Neural cell (in vitro differentiated cells): ENCODE measurements at regions not wholly inside any gene's neighbourhood (a gene's known extent, or its start where the extent isn't known, plus 50 kb on each side); places are given as distances from the start of the nearest gene placed in this dataset.

Experiments
- H2AFZ ChIP-seq: fragments of 200-600, 300-800 bp; sonication (generic), shearing (Covaris generic); 2 replicates; pipeline ENCODE4 v1.6.0; 2014; ENCODE audit warnings: low read depth, mild to moderate bottlenecking, antibody characterized with exemption, low read length, moderate library complexity
- H3F3A ChIP-seq: fragments of 200-600 bp; shearing (Covaris generic); 2 replicates; pipeline ENCODE4 v1.6.1; 2016; ENCODE audit warnings: mild to moderate bottlenecking, moderate library complexity, mixed read lengths, antibody characterized with exemption, low read length; ENCODE audit not compliant: insufficient read depth, poor library complexity, severe bottlenecking
- H3K27ac ChIP-seq: fragments of 200-600, 300-800 bp; sonication (generic), shearing (Covaris generic); 2 replicates; pipeline ENCODE4 v1.5.1; 2014; ENCODE audit warnings: mild to moderate bottlenecking, low read length, moderate library complexity
- H3K27me3 ChIP-seq: fragments of 300-800, 200-600 bp; sonication (generic), shearing (Covaris generic); 2 replicates; pipeline ENCODE4 v1.6.0; 2014; ENCODE audit warnings: mild to moderate bottlenecking, low read depth, low read length, moderate library complexity; ENCODE audit not compliant: insufficient read depth
- H3K36me3 ChIP-seq: fragments of 300-800, 200-600 bp; sonication (generic), shearing (Covaris generic); 2 replicates; pipeline ENCODE4 v1.5.1; 2014; ENCODE audit warnings: mild to moderate bottlenecking, antibody characterized with exemption, low read length, moderate library complexity; ENCODE audit not compliant: insufficient read depth
- H3K4me2 ChIP-seq: fragments of 300-800, 200-600 bp; sonication (generic), shearing (Covaris generic); 2 replicates; pipeline ENCODE4 v1.6.0; 2014; ENCODE audit warnings: mild to moderate bottlenecking, low read length
- H3K4me3 ChIP-seq: fragments of 300-800, 200-600 bp; sonication (generic), shearing (Covaris generic); 2 replicates; pipeline ENCODE4 v1.5.1; 2014; ENCODE audit warnings: mild to moderate bottlenecking, low read length, moderate library complexity
- H3K79me2 ChIP-seq: fragments of 200-600 bp; shearing (Covaris generic); replicated peaks from 2 replicates; pipeline ENCODE4 v1.6.0; 2014; ENCODE audit warnings: mild to moderate bottlenecking, low read length, moderate library complexity; ENCODE audit not compliant: insufficient read depth
- H3K9ac ChIP-seq: fragments of 300-800, 200-600 bp; sonication (generic), shearing (Covaris generic); 2 replicates; pipeline ENCODE4 v1.6.1; 2016; ENCODE audit warnings: mild to moderate bottlenecking, low read length, mixed read lengths
- H3K9me2 ChIP-seq: fragments of 200-600 bp; shearing (Covaris generic); 2 replicates; pipeline ENCODE4 v1.6.1; 2016; ENCODE audit warnings: mild to moderate bottlenecking, low read length, mixed read lengths; ENCODE audit not compliant: insufficient read depth
- H3K9me3 ChIP-seq: fragments of 200-600, 300-800 bp; sonication (generic), shearing (Covaris generic); 2 replicates; pipeline ENCODE4 v1.6.1; 2016; ENCODE audit warnings: mild to moderate bottlenecking, mixed run types, low read length, moderate library complexity, mixed read lengths
- H4K20me1 ChIP-seq: fragments of 200-600 bp; shearing (Covaris generic); 2 replicates; pipeline ENCODE4 v1.6.1; 2016; ENCODE audit warnings: mild to moderate bottlenecking, mixed run types; ENCODE audit not compliant: insufficient read depth
- EP300 ChIP-seq: fragments of 450-650 bp; conservative IDR thresholded peaks from 2 replicates; pipeline ENCODE4 v1.6.1; 2014; ENCODE audit warnings: antibody characterized with exemption, mild to moderate bottlenecking, moderate library complexity; ENCODE audit not compliant: poor library complexity, severe bottlenecking
- EZH2 ChIP-seq: fragments of 200-600, 300-800 bp; shearing (Covaris generic), sonication (generic); IDR thresholded peaks from 2 replicates; pipeline ENCODE4 v1.6.1; 2014; ENCODE audit warnings: antibody characterized with exemption, low read length, borderline replicate concordance, mild to moderate bottlenecking; ENCODE audit not compliant: insufficient read depth, poor library complexity, severe bottlenecking
- MXI1 ChIP-seq: fragments of 450-650 bp; conservative IDR thresholded peaks from 2 replicates; pipeline ENCODE4 v1.6.1; 2014; ENCODE audit warnings: antibody characterized with exemption, mild to moderate bottlenecking; ENCODE audit not compliant: poor library complexity, severe bottlenecking
- POLR2AphosphoS5 ChIP-seq: IDR thresholded peaks from 2 replicates; pipeline ENCODE4 v1.6.1; 2012
- RAD21 ChIP-seq: fragments of 450-650 bp; conservative IDR thresholded peaks from 2 replicates; pipeline ENCODE4 v1.6.1; 2014; ENCODE audit warnings: antibody characterized with exemption, mild to moderate bottlenecking, moderate library complexity
- SMC3 ChIP-seq: fragments of 450-650 bp; conservative IDR thresholded peaks from 2 replicates; pipeline ENCODE4 v1.6.1; 2014; ENCODE audit warnings: antibody characterized with exemption, mild to moderate bottlenecking, moderate library complexity; ENCODE audit not compliant: poor library complexity
- TAF1 ChIP-seq: IDR thresholded peaks from 2 replicates; pipeline ENCODE4 v1.6.1; 2012; ENCODE audit warnings: low read depth
- TF ChIP-seq, protein P1 (sequence below): fragments of 450-650 bp; IDR thresholded peaks from 2 replicates; pipeline ENCODE4 v1.5.1; 2014; ENCODE audit warnings: antibody characterized with exemption, mild to moderate bottlenecking, moderate library complexity; ENCODE audit not compliant: poor library complexity, severe bottlenecking
- TF ChIP-seq, protein P2 (sequence below): IDR thresholded peaks from 2 replicates; pipeline ENCODE4 v1.6.1; 2012; ENCODE audit warnings: borderline replicate concordance

DNA sequence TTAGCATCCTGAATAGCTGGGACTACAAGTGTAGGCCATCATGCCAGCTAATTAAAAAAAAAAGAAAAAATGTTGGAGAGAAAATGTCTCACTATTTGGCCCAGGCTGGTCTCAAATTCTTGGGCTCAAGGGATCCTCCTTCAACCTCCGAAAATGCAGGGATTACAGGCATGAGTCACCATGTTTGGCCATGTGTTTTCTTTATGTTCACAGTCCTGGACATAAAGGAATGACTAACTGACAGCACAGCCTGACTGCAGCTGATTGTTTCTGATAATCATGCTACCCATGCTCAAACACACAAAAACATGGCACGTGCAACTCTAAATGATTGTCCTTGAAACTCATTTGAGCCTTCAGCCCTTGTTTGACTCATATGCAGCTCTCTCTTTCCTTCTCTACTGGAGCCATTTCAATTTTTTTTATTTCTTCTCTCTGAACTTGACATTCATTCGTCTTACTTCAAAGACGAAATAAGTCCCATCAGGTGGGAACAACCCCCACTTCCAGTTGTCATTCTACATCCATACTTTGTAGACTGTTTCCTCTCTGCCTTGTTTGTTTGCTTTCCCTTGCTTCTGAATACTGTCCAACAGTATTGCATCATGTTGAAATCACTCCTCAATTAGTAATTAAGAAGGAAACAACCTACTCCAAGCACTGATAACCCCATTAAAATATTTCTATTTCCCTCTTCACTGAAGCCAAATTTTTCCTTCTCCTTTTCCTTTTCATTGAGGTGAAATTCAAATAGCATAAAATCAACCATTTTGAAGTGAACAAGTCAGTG is 413.0 kb downstream of the BMP2 start (continued):
- TF ChIP-seq EZH2: no peak

DNA sequence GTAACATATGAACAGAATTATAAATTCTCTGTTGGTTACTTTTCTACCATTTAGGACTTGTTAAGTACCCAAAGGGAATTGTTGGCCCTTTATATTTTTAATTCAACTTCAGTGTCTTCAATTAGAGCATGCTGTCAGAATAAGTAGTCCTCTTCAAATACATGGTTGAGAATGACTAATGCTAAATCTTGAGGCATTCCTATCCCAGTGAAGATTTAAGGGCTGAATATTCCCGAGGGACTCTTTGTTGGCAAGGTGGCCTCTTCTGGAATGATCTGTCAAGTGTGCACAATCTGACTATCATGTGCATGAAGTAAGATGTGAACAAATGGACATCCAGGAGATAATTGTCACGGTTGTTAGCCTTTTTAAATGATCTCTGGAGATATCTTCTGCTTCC is 421.7 kb downstream of the BMP2 start:
- no peaks in the 10 kb centered on the region for H3F3A ChIP-seq
- no peak for TF ChIP-seq RAD21
- TF ChIP-seq EP300: no peak
- TF ChIP-seq, protein P1, sequence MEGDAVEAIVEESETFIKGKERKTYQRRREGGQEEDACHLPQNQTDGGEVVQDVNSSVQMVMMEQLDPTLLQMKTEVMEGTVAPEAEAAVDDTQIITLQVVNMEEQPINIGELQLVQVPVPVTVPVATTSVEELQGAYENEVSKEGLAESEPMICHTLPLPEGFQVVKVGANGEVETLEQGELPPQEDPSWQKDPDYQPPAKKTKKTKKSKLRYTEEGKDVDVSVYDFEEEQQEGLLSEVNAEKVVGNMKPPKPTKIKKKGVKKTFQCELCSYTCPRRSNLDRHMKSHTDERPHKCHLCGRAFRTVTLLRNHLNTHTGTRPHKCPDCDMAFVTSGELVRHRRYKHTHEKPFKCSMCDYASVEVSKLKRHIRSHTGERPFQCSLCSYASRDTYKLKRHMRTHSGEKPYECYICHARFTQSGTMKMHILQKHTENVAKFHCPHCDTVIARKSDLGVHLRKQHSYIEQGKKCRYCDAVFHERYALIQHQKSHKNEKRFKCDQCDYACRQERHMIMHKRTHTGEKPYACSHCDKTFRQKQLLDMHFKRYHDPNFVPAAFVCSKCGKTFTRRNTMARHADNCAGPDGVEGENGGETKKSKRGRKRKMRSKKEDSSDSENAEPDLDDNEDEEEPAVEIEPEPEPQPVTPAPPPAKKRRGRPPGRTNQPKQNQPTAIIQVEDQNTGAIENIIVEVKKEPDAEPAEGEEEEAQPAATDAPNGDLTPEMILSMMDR: no peak
- no peak for TF ChIP-seq MXI1
- TF ChIP-seq, protein P2, sequence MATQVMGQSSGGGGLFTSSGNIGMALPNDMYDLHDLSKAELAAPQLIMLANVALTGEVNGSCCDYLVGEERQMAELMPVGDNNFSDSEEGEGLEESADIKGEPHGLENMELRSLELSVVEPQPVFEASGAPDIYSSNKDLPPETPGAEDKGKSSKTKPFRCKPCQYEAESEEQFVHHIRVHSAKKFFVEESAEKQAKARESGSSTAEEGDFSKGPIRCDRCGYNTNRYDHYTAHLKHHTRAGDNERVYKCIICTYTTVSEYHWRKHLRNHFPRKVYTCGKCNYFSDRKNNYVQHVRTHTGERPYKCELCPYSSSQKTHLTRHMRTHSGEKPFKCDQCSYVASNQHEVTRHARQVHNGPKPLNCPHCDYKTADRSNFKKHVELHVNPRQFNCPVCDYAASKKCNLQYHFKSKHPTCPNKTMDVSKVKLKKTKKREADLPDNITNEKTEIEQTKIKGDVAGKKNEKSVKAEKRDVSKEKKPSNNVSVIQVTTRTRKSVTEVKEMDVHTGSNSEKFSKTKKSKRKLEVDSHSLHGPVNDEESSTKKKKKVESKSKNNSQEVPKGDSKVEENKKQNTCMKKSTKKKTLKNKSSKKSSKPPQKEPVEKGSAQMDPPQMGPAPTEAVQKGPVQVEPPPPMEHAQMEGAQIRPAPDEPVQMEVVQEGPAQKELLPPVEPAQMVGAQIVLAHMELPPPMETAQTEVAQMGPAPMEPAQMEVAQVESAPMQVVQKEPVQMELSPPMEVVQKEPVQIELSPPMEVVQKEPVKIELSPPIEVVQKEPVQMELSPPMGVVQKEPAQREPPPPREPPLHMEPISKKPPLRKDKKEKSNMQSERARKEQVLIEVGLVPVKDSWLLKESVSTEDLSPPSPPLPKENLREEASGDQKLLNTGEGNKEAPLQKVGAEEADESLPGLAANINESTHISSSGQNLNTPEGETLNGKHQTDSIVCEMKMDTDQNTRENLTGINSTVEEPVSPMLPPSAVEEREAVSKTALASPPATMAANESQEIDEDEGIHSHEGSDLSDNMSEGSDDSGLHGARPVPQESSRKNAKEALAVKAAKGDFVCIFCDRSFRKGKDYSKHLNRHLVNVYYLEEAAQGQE: no peak
- TF ChIP-seq POLR2AphosphoS5: no peak
- TF ChIP-seq SMC3: no peak
- no peak for TF ChIP-seq TAF1
- no peak for TF ChIP-seq EZH2

DNA sequence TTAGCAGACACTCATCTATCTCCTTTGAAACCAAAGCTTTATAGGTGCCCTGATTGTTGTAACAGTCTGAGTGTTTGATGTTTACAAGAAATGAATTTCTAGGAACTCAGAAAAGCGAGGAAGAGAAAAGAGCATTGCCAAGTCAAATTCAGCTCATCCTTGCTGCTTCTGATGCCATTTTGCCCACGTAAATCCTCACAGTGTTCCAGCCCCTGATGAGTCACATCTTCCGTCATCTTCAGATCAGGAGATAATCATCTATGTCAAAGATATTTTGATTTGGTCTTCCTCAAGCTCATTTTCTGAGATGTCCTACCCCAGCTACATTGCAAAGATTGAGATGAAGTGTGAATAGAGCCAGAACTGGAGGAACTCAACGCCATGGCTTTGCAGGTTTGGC is 426.2 kb downstream of the BMP2 start:
- no peak overlapping the region for H2AFZ ChIP-seq
- H4K20me1 ChIP-seq: no peaks in the 10 kb centered on the region
- no peaks in the 10 kb centered on the region for H3K27me3 ChIP-seq
- TF ChIP-seq TAF1: no peak
- TF ChIP-seq POLR2AphosphoS5: no peak
- TF ChIP-seq, protein P1: no peak
- TF ChIP-seq EZH2: no peak
- no peak for TF ChIP-seq EP300
- no peak for TF ChIP-seq MXI1
- TF ChIP-seq, protein P2: no peak
- no peak for TF ChIP-seq RAD21
- no peak for TF ChIP-seq SMC3
- H3K9ac ChIP-seq: no peak overlapping the region
- no peaks in the 10 kb centered on the region for H3K36me3 ChIP-seq
- no peak overlapping the region for H3K27ac ChIP-seq
- H3K4me2 ChIP-seq: no peak overlapping the region
- no peaks in the 10 kb centered on the region for H3F3A ChIP-seq
- H3K9me3 ChIP-seq: no peaks in the 10 kb centered on the region
- no peak overlapping the region for H3K4me3 ChIP-seq
- H3K79me2 ChIP-seq: no peaks in the 10 kb centered on the region
- H3K9me2 ChIP-seq: no peaks in the 10 kb centered on the region

More for the DNA sequence above, 421.7 kb downstream of the BMP2 start:
- Histone ChIP-seq H3K79me2 (no peaks in the 10 kb centered on the region), H3K4me2 (no peak overlapping the region), H3K9me2 (no peaks in the 10 kb centered on the region), H3K9me3 (no peaks in the 10 kb centered on the region), H3K9ac (no peak overlapping the region), H3K4me3 (no peak overlapping the region), H2AFZ (no peak overlapping the region), H4K20me1 (no peaks in the 10 kb centered on the region), H3K27me3 (no peaks in the 10 kb centered on the region), H3K27ac (no peak overlapping the region), H3K36me3 (no peaks in the 10 kb centered on the region)
